Stimulated activated CD4-positive, alpha-beta T cell treated with anti-CD3 and anti-CD28 coated beads, Interleukin-12 subunit alpha, Interleukin-12 subunit beta, amount 100 ng/mL, for 48 hours (primary cell): ENCODE measurements at regions not wholly inside any gene's neighbourhood (a gene's known extent, or its start where the extent isn't known, plus 50 kb on each side); places are given as distances from the start of the nearest gene placed in this dataset.
A peak's percentile ranks its signal among the peaks of the same experiment; 100 is the strongest.
"Not testable (repeated sequence)": the region's sequence is repeated elsewhere in the genome, so short reads cannot be mapped to it uniquely, and the experiment has no call there.

ENCODE experiments used
- DNase-seq, 3 donors: peaks; one replicate each; pipeline ENCODE4 v3.0.0-alpha.2; 2020; ENCODE audit warnings: low read depth in 2 of 3, low spot score in 1 of 3

DNA sequence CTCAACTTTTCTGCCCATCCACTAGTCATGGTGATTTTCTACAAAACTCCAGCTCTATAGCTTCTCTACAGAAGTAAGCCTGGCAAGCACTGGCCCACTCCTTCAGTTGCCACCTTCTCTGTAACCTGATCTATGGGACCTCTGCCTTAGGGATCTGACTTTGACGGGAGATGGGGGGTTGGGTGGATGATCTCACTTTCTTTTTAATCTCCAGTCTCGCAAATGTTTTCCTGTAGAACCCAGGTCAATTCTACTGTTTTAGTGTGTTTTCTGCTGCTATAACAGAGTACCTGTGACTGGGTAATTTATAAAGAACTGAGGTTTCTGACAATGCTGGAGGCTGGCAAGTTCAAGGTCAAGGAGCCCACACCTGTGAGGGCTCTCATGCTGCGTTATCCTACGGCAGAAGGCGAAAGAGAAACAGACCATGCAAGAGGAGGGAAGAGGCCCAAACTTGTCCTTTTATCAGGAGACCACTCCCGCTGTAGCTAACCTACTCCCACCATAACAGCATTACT, 189.9 kb upstream of the THRB start:
- DNase-seq: no peak

DNA sequence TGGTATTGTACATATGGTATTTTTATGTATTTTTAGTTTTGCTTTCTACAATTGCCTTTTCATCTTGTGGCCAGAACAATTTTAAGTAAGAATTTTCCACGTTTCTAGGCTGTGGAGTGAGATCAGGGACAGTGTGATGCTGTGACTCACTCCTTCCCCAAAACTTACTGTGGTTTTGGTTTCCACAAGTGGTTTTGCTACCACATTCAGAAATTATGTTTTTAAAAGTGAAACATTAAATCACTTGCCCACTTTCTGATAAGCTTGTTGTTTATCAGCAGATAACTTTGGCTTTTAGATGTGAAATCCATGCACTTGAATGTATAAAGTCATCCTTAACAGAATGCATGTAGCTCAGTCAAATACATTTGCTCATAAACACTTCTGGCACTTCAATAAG, 192.2 kb upstream of the THRB start:
- peak in 1 of 3 donors; percentile 27 for DNase-seq

DNA sequence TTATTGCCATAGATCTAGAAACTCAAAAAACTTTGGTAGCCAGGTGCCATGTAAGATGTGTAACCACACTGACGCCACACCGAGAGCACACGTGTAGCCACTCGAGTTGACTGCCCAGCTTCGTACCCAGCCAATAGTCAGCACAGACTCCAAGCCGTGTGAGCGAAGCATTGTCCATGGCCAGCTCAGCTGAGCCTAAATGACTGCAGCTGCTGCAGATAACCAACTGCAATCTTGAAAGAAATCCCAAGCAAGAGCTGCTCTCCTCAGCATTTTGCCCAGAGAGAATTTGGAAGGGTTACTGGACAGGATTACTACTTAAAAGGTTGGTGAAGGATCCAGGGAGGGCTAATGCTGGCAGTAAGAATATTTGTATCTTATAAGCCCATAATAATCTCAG, 193.0 kb upstream of the THRB start:
- no peak for DNase-seq

DNA sequence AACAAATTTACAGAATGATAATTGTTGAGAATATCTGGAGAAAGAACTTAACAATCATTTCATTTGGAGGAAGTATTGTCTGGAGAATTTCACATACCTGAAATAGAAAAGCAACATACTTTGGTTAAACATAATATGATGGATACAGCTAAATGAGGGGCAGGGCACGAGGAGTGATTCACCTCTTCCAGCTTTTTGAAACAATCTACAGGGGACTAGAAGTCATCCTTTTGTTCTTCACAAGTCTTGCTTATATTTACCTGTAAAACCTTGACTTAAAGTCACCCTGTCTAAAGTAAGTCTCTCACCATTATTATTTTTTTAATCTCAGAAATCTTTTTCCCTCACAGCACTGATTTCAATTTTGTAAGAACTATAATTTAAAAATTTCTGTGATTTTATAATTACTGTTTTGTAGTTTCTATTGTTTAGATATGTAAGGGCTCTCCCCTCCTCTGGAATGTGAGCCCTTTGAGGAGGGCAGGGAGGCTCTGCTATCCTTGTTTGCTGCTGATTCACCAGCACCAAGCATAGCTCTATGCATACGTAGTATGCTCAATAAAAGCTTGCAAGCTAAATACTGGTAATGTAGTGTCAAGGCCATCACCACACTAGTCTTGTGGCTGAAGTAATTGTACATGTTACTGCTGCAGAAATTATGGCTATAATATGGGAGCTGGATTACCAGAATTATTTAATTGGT, 193.9 kb upstream of the THRB start:
- no peak for DNase-seq

DNA sequence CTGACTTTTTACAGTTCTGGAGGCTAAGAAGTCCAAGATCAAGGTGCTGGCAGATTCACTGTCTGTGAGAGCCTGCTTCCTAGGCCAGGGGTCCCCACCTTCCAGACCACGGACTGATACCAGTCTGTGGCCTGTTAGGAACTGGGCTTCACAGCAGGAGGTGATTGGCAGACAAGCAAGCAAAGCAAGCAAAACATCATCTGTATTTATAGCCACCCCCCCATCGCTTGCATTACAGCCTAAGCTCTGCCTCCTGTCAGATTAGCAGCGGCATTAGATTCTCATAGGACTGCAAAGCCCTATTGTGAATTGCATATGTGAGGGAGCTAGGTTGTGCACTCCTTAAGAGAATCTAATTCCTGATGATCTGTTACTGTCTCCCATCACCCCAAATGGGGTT, 194.7 kb upstream of the THRB start:
- no peak for DNase-seq

DNA sequence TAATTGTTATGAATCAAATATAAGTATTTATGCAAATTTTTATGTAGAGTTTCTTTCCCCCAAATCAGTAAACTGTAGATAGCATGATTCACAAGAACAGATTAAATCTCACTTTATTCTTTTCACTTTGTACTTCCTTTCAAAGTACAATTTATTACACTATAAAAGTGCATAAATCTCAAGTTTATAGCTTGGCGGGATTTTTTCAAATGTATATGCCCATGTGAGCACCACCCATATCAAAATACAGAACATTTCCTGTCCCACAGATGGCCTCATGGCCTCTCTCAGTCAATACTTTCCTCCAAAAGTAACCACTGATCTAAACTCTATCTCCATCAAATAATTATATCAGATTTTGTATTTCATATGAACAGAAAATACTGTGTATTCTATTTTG, 196.1 kb upstream of the THRB start:
- DNase-seq: no peak

DNA sequence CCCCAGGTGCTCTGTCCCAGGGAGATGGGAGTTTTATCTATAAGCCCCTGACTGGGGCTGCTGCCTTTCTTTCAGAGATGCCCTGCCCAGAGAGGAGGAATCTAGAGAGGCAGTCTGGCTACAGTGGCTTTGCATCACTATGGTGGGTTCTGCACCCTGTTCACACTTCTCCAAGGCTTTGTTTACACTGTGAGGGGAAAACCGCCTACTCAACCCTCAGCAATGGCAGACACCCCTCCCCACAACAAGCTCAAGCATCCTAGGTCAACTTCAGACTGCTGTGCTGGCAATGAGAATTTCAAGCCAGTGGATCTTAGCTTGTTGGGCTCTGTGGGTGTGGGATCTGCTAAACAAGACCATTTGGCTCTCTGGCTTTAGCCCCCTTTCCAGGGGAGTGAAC, 204.4 kb upstream of the THRB start:
- not testable (repeated sequence) for DNase-seq

DNA sequence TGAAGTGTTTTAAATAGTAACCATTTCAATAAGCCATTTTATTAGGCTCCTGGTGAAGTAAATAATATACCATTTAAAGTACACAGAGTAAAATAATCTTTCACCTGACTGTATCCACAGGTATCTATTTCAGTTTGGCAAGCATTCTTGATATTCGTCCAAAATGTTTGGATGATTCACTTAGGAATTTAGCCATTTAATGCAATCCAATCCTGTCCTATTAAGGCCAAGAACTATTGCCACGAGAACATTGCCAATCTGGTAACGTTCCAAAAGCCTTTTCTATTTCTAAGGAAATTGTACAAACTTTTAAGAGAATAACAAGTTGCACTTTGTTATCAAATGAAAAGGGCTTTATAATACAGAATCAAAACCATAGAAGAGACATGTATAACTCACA, 209.8 kb upstream of the THRB start:
- DNase-seq: no peak

DNA sequence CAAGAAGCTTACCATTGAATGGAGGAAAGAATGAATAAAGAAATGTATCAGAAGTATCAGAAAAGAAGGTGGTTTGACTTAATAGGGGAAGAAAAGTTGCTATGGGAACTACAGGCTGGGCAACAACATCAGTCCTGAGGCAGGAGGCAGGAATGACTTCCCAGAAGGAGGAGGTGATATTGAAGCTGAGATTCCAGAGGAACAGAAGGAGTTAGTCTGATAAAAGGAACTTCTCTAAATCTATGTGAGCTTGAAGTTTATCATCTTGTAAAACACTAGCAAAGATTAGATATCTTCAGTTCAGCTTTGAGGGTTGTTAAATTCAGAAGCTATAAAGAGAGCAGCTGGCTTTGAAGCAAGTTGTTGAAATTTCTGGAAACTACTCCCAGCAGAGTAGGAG, 213.3 kb upstream of the THRB start:
- no peak for DNase-seq

DNA sequence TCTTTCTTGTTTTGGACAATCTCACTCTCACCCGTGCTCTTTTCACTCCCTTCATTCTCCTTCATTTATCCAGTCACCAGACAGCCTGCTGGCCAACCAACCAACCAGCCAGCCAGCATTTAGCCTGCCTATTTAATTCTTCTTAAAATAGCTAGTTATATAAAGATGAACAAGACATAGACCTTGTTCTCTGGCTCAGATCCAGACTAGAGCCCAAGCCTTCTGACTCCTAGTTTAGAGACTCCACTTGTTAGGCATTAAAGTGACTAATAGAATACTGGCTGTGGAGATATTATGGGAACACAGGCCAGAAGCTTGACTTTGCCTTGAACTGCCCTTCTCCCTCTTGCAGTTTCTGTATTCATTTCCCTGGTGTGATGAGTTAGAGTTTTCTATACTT, 215.3 kb upstream of the THRB start:
- DNase-seq: no peak

DNA sequence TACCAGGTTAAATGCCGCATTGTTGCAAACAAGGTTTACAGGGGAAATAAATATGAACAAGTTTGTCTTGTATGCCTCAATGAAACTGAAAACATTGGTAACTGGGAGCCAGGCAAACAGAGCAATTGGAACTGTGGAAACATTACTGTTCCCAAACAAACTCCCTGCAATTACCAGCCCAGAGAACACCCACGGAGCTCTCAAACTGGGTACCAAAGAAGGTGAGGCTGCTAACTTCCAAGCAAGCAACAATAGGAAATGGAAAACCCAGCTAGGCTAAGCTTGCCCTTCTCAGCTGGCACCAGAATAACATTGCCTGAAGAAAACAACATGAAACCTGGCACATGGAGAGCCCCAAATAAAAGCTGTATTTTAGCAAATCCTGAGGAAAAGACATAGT, 218.9 kb upstream of the THRB start:
- no peak for DNase-seq

DNA sequence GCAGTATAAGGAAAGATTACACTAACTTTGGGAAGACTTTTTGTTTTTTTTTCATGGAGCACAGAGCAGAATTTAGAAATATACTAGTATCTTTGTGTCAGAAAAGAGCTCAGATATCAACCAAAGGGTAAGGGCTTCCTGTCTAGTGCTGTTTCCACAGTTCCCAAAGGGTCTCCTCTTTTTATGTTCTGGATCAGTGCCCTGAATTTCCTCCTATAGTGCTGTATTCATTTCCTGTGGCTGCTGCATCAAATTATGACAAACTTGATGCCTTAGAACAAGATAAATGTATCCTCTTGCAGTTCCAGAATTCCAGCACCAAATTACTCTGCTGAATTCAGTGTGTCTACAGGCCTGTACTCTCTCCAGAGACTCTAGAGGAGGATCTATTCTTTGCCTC, 219.8 kb upstream of the THRB start:
- no peak for DNase-seq

DNA sequence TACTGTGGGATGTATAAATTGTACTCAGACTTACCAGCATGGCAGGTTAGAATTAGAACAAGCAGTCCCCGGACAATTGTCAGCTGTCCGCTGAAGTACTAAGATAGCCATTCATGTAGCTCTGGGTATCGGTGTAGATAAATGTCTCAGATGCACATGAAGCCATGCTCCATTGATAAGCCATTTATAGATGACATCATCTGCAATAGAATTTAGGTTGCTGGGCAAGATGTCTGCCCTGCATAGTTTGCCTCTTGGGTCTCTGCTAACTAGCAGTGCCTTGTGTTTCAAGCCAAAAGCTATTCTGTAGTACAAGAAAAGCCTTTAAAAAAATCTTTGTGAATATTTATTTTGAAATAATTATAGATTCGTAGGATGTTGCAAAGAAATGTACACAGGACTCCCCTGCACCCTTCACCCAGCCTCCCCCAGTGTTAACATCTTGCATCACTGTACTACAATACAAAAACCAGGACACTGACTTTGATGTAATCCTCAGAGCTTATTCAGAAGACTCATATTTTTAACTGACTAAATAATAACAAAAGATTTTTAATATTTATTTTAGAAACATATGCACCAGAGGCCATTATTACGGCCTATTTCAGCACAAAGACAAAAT, 220.6 kb upstream of the THRB start:
- no peak for DNase-seq

DNA sequence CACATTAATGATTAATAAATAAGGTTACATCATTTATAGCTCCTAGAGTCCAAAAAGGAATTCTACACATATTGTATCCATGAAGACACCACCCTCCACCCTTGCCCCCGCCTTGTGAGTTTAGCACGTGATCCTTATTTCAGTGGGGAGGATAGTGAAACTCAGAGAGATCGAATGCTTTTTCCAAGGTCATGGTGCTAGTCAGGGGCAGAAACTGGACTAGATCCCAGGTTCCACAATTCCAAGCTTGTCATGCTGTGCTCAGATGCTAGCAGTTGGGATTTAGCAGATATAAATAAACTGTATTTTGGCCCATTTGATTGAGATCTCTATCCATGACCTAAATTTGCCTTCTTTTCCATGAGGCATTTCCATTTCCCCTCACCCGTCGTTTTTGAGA, 227.4 kb upstream of the THRB start:
- DNase-seq: no peak

DNA sequence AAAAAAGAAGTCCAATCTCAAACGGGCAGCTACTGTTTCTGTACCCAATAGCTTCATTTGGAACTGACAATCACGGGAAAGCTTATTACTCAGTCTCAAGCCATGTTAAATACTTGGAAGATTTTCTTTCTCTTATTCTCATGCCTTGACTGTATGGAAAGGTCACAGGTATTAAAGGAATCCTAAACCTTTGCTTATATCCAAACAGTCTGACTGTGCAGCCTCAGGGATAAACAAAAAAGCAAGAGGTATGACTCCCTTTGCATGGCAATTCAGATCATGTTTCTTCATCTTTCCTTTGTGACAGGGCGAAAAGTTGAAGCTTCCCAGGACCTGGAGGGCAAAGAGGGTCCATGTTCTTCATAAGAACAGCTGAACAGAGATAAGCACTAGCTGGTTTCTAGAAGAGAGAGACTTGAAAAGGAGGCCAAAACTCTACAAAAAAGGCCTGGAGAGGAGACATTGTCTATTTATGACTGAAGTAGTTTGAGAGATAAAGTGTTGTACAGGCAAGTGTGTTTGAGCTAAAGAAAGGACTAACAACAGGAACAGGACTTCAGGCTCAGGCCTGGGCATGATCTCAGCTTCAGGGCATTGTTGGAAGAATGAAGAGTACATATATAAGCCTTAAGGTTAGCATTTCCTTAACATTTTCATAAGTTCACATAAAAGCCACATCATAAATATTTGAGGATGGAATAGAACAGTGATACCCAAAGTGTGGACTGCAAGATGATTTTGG, 231.0 kb upstream of the THRB start:
- no peak for DNase-seq

DNA sequence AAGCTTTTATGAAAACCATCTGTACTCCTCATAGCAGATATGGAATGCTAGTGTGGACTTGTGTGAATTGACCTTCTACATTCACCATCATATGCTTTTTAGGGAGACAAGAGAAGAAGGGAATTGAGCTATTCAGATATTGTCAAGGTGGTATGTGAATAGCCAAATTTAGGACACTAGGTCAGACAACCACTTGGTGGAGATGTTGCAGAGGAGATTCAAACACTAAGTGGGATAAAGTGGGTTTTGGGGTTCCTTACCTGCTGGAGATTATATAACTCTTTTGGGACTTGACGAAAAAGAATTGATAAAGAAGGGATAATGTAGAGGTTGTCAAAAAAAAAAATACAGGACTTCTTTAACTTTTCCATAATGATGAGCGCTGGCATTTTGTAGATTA, 231.8 kb upstream of the THRB start:
- DNase-seq: no peak

DNA sequence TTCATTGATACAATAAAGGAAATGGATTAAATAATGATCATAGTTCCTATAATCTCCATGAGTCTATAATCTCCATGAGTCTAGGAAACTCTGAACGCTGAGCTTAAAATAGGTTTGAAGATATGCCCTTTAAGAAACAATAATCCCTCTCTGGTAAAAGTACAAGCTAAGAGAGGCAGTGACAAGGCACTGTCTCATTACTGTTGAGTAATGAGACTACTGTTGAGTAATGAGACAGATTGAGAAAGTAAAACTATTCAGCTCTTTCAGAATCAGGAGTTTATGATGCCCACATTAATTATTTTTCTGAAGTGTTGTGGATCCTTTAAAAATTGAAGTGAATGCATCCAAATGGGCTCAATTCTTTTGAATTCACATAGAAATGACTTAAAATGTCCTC, 235.5 kb upstream of the THRB start:
- no peak for DNase-seq

DNA sequence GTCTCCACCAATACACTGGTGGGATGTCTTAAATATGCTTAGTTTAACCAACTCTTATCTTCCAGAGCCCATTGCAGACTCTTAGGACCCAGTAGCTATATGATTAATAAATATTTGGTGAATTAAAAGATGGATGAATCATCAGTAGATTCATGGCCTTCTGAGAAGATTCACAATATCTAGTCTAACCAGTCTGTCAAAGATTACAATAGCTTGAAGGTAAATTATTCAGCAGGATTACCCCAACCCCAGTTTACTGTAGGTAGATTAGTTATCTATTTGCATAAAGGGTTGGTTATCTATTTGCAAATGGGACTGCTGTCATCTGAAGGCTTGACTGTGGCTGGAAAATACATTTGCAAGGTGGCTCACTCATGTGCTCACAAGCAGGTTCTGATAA, 239.4 kb upstream of the THRB start:
- DNase-seq: no peak

DNA sequence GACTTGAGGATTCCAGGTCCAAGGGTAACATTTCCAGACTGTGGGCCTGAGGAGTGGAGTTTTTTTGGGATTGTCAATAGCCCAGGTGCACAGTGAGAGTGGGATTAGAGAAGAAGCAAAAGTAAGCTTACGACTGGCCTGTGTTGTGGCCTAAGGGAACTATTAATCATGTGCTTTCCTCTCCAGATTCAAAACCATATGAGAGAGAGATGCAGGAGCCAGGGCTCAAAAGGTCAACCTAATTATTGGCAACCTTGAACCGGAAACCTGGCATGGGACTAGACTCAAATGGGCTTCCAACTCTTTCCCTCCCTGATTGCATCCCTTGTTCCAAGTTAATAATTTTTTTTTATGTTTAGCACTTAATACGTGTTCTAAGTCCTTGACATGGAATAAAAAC, 242.1 kb upstream of the THRB start:
- no peak for DNase-seq

DNA sequence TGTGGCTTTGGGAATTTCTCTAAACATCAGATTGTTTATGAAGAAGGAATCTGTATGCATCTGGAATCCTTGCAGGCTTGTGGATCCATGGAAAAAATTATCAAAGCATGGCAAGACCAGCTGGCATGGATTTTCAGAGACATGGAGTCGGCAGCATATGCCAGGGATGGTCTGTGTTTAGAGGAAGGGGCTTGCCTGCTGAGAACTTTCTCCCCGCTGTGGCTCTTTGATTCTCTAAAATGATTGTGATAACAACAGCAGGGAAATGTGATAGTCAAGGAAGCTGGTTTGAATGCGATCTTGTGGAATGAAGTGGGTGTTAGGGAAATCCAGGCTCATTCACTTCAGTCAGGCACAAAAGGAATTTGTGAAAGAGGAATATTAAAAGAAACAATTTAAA, 245.7 kb upstream of the THRB start:
- DNase-seq: no peak

DNA sequence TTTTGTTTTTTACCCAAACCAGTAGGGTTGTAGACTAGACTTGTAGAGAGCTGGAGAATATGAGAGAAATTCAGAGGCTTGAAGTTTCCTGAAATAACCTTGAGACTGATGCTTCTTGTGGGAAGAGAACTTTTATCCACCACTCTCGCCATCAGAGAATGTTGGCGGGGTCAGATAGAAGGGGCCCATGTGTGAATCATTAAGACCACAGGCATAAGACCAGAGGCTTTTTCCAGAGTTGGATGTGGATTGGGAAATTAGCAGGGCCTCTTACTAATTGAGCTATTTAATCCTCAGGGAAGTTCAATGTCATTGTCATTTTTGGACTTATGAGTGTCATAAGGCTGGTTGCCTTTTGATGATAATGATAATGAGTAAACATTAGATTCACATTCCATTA, 246.9 kb upstream of the THRB start:
- DNase-seq: no peak

DNA sequence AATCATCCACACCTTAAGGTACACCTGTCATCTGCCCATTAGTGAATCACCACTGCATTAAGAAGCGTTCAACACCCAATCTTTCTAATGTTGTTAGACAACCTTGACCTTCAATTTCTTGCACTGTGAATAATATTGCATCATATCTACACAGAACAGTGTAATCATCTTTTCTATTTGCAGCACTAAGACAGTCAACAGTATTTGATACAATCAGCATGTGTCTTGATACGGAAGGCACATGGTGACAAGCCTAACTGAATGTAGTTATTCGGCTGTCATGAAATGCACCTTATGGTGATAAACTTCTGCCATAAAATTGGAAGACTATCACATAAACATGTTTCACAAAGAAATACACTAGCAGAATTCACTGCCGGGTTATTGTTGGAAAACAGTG, 253.9 kb upstream of the THRB start:
- DNase-seq: no peak
